ENCODE measurements at regions not wholly inside any gene's neighbourhood (a gene's known extent, or its start where the extent isn't known, plus 50 kb on each side); places are given as distances from the start of the nearest gene placed in this dataset.
"Not testable (repeated sequence)": the region's sequence is repeated elsewhere in the genome, so short reads cannot be mapped to it uniquely, and the experiment has no call there.

- Mint-ChIP-seq H3K27ac (no peak overlapping the region), H3K4me3 (no peak overlapping the region), H3K4me1 (no peaks in the 10 kb centered on the region), H3K9me3 (peaks cover 5% of the 10 kb centered on the region), H3K27me3 (no peaks in the 10 kb centered on the region), H3K36me3 (ENCODE audit: low read depth) (no peaks in the 10 kb centered on the region)
- DNase-seq: no peak
- ChIA-PET POLR2A (no interaction called here), CTCF (no interaction called here)
These were observed 354.9 kb downstream of the SI start for GRCh38 chr3:164723396-164723795.

- H3K9me3 Mint-ChIP-seq; H3K4me1 Mint-ChIP-seq; H3K36me3 Mint-ChIP-seq (ENCODE audit: low read depth); DNase-seq; H3K4me3 Mint-ChIP-seq; H3K27ac Mint-ChIP-seq; CTCF ChIA-PET; POLR2A ChIA-PET; H3K27me3 Mint-ChIP-seq: not testable (repeated sequence)
These were observed 375.5 kb downstream of the SI start for GRCh38 chr3:164702808-164703207.

DNA sequence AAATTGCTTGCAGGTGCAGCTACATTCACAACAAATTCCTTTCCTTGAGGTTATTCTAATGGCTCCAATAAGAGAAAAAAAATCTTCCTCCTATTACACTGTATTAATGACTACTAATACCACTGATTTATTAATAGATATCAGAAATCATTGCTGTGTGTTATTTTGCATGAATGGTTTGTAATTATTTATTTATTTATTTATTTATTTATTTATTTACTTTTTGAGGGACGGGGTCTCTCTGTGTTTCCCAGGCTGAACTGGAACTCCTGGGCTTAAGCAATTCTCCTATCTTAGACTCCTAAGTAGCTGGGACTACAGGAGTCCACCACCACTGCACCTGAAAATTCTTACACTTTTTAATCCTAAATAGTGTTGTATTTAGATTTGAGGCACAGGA is 390.4 kb downstream of the SI start:
- ChIA-PET CTCF (no interaction called here), POLR2A (no interaction called here)
- H3K27me3 Mint-ChIP-seq: no peaks in the 10 kb centered on the region
- H3K9me3 Mint-ChIP-seq: peaks cover 7% of the 10 kb centered on the region
- H3K4me1 Mint-ChIP-seq: no peaks in the 10 kb centered on the region
- H3K36me3 Mint-ChIP-seq (ENCODE audit: low read depth): no peaks in the 10 kb centered on the region
- no peak for DNase-seq
- no peak overlapping the region for H3K4me3 Mint-ChIP-seq
- no peak overlapping the region for H3K27ac Mint-ChIP-seq

- no peaks in the 10 kb centered on the region for H3K4me1 Mint-ChIP-seq
- H3K36me3 Mint-ChIP-seq (ENCODE audit: low read depth): no peaks in the 10 kb centered on the region
- no peaks in the 10 kb centered on the region for H3K27me3 Mint-ChIP-seq
- H3K4me3 Mint-ChIP-seq: no peak overlapping the region
- CTCF ChIA-PET: no interaction called here
- DNase-seq: no peak
- peaks cover 7% of the 10 kb centered on the region for H3K9me3 Mint-ChIP-seq
- POLR2A ChIA-PET: no interaction called here
- H3K27ac Mint-ChIP-seq: no peak overlapping the region
These were observed 391.1 kb downstream of the SI start for GRCh38 chr3:164687211-164687610.

GRCh38 chr3:164683489-164683888 is 394.8 kb downstream of the SI start:
- ChIA-PET CTCF (no interaction called here), POLR2A (no interaction called here)
- DNase-seq: no peak
- H3K36me3 Mint-ChIP-seq (ENCODE audit: low read depth): no peaks in the 10 kb centered on the region
- H3K4me1 Mint-ChIP-seq: no peaks in the 10 kb centered on the region
- no peaks in the 10 kb centered on the region for H3K27me3 Mint-ChIP-seq
- H3K9me3 Mint-ChIP-seq: peaks cover 10% of the 10 kb centered on the region
- no peak overlapping the region for H3K27ac Mint-ChIP-seq
- no peak overlapping the region for H3K4me3 Mint-ChIP-seq

DNA sequence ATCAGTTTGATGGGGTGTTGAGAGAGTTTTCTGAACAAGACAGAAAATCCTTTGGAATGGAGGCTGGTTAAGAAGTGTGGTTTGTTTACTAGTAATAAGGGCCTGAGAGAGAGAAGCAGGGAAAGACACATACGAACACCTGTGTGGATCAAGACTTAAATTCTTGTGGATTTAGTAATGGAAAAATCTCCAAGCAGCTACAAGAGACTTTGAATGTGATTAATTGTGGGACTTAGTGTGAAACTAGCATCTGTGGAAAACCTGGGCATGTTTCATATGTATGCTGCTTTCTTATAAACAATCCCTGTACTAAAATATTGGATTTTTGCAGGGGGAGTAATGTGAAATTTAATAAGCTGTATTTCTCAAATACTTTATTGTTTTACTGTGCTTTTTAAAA is 399.1 kb downstream of the SI start:
- H3K4me1 Mint-ChIP-seq: no peaks in the 10 kb centered on the region
- CTCF ChIA-PET: no interaction called here
- no peaks in the 10 kb centered on the region for H3K36me3 Mint-ChIP-seq (ENCODE audit: low read depth)
- peaks cover 5% of the 10 kb centered on the region for H3K9me3 Mint-ChIP-seq
- POLR2A ChIA-PET: no interaction called here
- no peak overlapping the region for H3K4me3 Mint-ChIP-seq
- no peaks in the 10 kb centered on the region for H3K27me3 Mint-ChIP-seq
- no peak for DNase-seq
- H3K27ac Mint-ChIP-seq: no peak overlapping the region

GRCh38 chr3:164677317-164677716 is 401.0 kb downstream of the SI start:
- no peaks in the 10 kb centered on the region for H3K27me3 Mint-ChIP-seq
- ChIA-PET POLR2A (no interaction called here), CTCF (no interaction called here)
- no peak for DNase-seq
- H3K9me3 Mint-ChIP-seq: peaks cover 3% of the 10 kb centered on the region
- no peaks in the 10 kb centered on the region for H3K36me3 Mint-ChIP-seq (ENCODE audit: low read depth)
- H3K27ac Mint-ChIP-seq: no peak overlapping the region
- no peak overlapping the region for H3K4me3 Mint-ChIP-seq
- H3K4me1 Mint-ChIP-seq: no peaks in the 10 kb centered on the region

DNA sequence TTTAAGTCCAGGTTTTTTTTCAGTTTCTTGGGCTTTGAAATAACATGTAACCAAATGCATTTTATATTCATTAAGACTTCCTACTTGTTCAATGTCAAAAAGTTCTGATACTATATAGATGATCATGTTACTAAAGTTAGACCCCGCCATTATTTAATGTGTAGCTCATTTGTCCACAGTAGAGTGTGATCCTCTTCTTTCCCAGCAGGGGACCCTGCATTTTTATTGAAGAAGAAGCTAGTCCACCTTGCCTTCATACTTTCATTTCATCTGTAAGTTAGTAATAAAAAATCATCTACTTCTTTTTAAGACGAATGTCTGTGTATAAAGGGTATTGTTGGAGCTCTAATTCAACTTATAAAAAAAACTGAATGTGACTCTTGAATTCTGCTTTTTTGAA is 404.6 kb downstream of the SI start:
- no peak for DNase-seq
- Mint-ChIP-seq H3K36me3 (ENCODE audit: low read depth) (no peaks in the 10 kb centered on the region), H3K4me1 (no peaks in the 10 kb centered on the region), H3K27me3 (no peaks in the 10 kb centered on the region), H3K27ac (no peak overlapping the region), H3K4me3 (no peak overlapping the region), H3K9me3 (peaks cover 5% of the 10 kb centered on the region)
- POLR2A ChIA-PET: no interaction called here
- CTCF ChIA-PET: no interaction called here

DNA sequence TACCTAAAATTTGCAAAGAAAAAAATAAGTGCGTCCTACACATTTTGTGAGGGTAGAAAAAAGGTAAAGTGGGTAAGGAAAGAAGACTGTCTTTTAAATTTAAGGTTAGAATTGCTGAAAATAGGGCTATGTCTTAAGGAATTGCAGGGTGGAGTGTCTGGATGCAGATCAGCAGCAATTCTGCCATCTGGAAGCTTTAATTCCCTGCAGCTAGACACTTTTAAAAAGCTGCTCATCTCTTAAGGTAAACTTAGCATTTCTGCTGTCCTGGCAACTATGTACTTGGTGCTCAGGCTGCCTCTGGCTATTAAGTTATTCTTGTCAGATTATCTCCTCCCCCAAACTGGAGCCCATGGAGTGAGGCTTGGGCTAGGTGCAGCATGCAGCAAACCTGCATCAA is 420.2 kb downstream of the SI start:
- no peaks in the 10 kb centered on the region for H3K4me1 Mint-ChIP-seq
- CTCF ChIA-PET: no interaction called here
- H3K36me3 Mint-ChIP-seq (ENCODE audit: low read depth): no peaks in the 10 kb centered on the region
- H3K9me3 Mint-ChIP-seq: peaks cover 2% of the 10 kb centered on the region
- no peak overlapping the region for H3K4me3 Mint-ChIP-seq
- DNase-seq: no peak
- H3K27me3 Mint-ChIP-seq: no peaks in the 10 kb centered on the region
- POLR2A ChIA-PET: no interaction called here
- H3K27ac Mint-ChIP-seq: no peak overlapping the region

GRCh38 chr3:164657631-164658030 is 420.7 kb downstream of the SI start:
- ChIA-PET POLR2A (no interaction called here), CTCF (no interaction called here)
- Mint-ChIP-seq H3K9me3 (peaks cover 2% of the 10 kb centered on the region), H3K27ac (no peak overlapping the region), H3K36me3 (ENCODE audit: low read depth) (no peaks in the 10 kb centered on the region), H3K4me3 (no peak overlapping the region), H3K4me1 (no peaks in the 10 kb centered on the region), H3K27me3 (no peaks in the 10 kb centered on the region)
- DNase-seq: no peak

- Mint-ChIP-seq H3K4me1 (no peaks in the 10 kb centered on the region), H3K4me3 (no peak overlapping the region), H3K27ac (no peak overlapping the region), H3K27me3 (no peaks in the 10 kb centered on the region), H3K9me3 (peaks cover 6% of the 10 kb centered on the region), H3K36me3 (ENCODE audit: low read depth) (no peaks in the 10 kb centered on the region)
- ChIA-PET CTCF (no interaction called here), POLR2A (no interaction called here)
- no peak for DNase-seq
These were observed 422.8 kb downstream of the SI start for GRCh38 chr3:164655462-164655861.

DNA sequence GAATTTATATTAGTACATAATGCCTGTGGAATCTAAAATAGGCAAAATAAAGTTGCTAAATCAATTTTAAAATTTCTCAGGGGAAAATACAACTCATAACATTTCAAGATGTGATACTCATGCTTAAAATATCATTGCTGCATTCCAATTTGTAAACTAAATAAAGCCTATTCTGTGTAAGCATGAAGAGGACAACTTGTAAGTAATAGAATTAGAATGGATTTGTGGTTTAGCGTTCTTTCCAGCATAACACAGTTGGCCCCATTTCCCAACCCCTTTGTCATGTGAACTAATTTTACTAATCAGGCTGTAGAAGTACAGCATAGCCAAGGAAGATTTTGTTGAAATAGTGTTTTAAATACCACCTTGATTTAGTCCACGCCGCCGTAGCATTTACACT is 437.2 kb downstream of the SI start:
- H3K4me1 Mint-ChIP-seq: no peaks in the 10 kb centered on the region
- H3K36me3 Mint-ChIP-seq (ENCODE audit: low read depth): no peaks in the 10 kb centered on the region
- H3K9me3 Mint-ChIP-seq: peaks cover 3% of the 10 kb centered on the region
- ChIA-PET CTCF (no interaction called here), POLR2A (no interaction called here)
- H3K4me3 Mint-ChIP-seq: no peak overlapping the region
- no peak for DNase-seq
- H3K27ac Mint-ChIP-seq: no peak overlapping the region
- H3K27me3 Mint-ChIP-seq: no peaks in the 10 kb centered on the region

DNA sequence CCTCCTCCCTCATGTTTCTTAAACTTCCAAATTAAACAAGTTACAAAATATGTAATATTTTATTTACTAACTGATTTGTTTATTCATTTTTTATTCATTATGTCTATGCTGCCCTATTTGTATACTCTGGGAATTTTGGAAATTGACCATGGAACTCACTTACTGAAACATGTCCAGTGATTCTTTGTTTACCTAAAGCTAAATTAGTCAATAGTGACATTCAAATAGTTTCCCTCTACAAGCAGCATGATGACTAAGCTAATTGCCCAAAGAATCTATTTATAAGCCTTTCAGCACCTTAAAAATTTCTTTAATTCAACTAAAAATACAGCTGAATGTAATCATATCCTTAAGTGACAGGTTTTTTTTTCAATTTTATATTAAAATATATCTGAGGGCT is 437.7 kb downstream of the SI start:
- no peak overlapping the region for H3K4me3 Mint-ChIP-seq
- peaks cover 3% of the 10 kb centered on the region for H3K9me3 Mint-ChIP-seq
- no peaks in the 10 kb centered on the region for H3K36me3 Mint-ChIP-seq (ENCODE audit: low read depth)
- no peaks in the 10 kb centered on the region for H3K4me1 Mint-ChIP-seq
- ChIA-PET POLR2A (no interaction called here), CTCF (no interaction called here)
- H3K27ac Mint-ChIP-seq: no peak overlapping the region
- no peak for DNase-seq
- H3K27me3 Mint-ChIP-seq: no peaks in the 10 kb centered on the region

DNA sequence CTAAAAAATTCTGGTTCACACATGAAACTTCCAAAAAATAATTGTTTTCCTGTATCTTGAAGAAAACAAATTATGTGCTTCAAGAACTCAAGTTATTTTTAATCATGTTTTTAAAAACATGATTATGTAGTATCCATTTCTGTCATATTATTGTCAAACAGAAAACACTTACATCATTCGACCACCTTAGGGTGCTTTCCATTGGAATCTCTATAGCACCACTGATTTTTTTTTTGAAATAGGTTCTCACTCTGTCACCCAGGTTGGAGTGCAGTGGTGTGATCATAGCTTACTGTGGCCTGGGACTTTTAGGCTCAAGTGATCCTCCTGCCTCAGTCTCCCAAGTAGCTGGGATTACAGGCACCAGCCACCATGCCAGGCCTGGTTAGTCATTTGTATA is 457.3 kb downstream of the SI start:
- H3K27ac Mint-ChIP-seq: no peak overlapping the region
- no peaks in the 10 kb centered on the region for H3K27me3 Mint-ChIP-seq
- no peaks in the 10 kb centered on the region for H3K36me3 Mint-ChIP-seq (ENCODE audit: low read depth)
- no peak for DNase-seq
- H3K9me3 Mint-ChIP-seq: no peaks in the 10 kb centered on the region
- no peaks in the 10 kb centered on the region for H3K4me1 Mint-ChIP-seq
- POLR2A ChIA-PET: no interaction called here
- CTCF ChIA-PET: no interaction called here
- no peak overlapping the region for H3K4me3 Mint-ChIP-seq

DNA sequence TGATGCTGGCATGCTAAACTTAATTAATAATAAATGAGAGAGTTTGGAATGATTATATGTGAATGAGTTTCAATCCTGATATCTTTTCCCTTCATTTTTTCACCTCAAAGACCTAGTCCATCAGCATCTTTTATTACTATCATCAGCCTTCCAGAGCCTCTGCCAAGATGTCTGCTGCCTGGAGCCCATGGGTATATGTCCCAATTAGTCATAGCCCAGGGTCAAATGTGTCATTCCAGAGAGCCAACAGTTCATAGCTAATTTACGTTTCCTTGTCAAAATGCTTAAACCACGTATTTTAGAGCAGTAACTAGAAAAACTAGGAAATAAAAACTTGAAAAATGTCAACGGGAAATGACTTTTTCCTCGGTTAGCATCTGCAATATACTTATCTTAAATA is 457.9 kb downstream of the SI start:
- H3K36me3 Mint-ChIP-seq (ENCODE audit: low read depth): no peaks in the 10 kb centered on the region
- H3K27ac Mint-ChIP-seq: no peak overlapping the region
- CTCF ChIA-PET: no interaction called here
- POLR2A ChIA-PET: no interaction called here
- H3K4me1 Mint-ChIP-seq: no peaks in the 10 kb centered on the region
- no peak overlapping the region for H3K4me3 Mint-ChIP-seq
- H3K9me3 Mint-ChIP-seq: no peaks in the 10 kb centered on the region
- no peak for DNase-seq
- H3K27me3 Mint-ChIP-seq: no peaks in the 10 kb centered on the region
